ENCODE measurements at regions not wholly inside any gene's neighbourhood (a gene's known extent, or its start where the extent isn't known, plus 50 kb on each side); places are given as distances from the start of the nearest gene placed in this dataset.

DNA sequence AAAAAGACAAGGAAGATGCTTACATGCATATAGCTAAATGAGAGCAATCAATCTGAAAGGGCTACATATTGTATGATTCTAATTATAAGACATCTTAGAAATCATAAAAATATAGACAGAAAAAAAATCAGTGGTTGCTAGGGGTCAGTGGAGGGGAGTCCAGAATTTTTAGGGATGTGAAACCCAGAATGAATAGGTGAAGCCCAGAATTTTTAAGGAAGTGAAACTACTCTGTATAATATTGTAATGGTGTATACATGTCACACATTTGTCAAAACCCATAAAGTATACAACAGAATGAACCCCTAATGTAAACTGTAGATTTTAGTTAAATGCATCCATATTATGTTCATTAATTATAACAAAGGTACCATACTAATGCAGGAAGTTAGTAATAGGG, 713.2 kb downstream of the FLRT2 start:
- Histone ChIP-seq H3K36me3 (ENCODE audit: control insufficient read depth in 2 of 2, extremely low read depth in 1 of 2, insufficient read depth in 2 of 2, low read length in 2 of 2) (no peaks in the 10 kb centered on the region), H3K9ac (replicated peaks; ENCODE audit: extremely low read depth, insufficient read depth, low read length) (no peak overlapping the region), H4K20me1 (replicated peaks; ENCODE audit: control insufficient read depth, extremely low read depth, insufficient read depth, low read length) (no peaks in the 10 kb centered on the region), H3K4me2 (ENCODE audit: insufficient read depth, low read length) (no peak overlapping the region), H3K27ac (ENCODE audit: insufficient read depth, low read depth, low read length) (no peak overlapping the region), H2AFZ (ENCODE audit: low read depth, low read length) (no peak overlapping the region), H3K4me1 (ENCODE audit: control insufficient read depth, extremely low read depth, insufficient read depth, low read length) (no peaks in the 10 kb centered on the region), H3K79me2 (ENCODE audit: control insufficient read depth, insufficient read depth, low read length) (no peaks in the 10 kb centered on the region), H3K4me3 (replicated peaks in 1 of 3; ENCODE audit: insufficient read depth in 1 of 3, low read depth in 1 of 3, low read length in 3 of 3) (no peak overlapping the region), H3K9me3 (replicated peaks; ENCODE audit: control insufficient read depth, insufficient read depth, low read length) (peaks cover 5% of the 10 kb centered on the region), H3K9me1 (replicated peaks; ENCODE audit: control insufficient read depth, extremely low read depth, insufficient read depth, low read length) (no peaks in the 10 kb centered on the region), H3K27me3 (ENCODE audit: control insufficient read depth in 2 of 2, insufficient read depth in 2 of 2, low read length in 2 of 2) (no peaks in the 10 kb centered on the region)
- dilution Hi-C loops (cut with MboI; ENCODE audit: extremely low pct_ligation_motif_present, low sequenced_read_pairs) (no loop called here), intact Hi-C loops (cut with micrococcal nuclease) (no loop called here)
- FAIRE-seq (no peak), DNase-seq (ENCODE audit: low read depth, low spot score) (no peak)
- TF ChIP-seq, protein P1, sequence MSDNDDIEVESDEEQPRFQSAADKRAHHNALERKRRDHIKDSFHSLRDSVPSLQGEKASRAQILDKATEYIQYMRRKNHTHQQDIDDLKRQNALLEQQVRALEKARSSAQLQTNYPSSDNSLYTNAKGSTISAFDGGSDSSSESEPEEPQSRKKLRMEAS (IDR thresholded peaks at IDR 0.05; ENCODE audit: insufficient read depth, insufficient read length) = no peak
- TF ChIP-seq JUN (IDR thresholded peaks at IDR 0.05; ENCODE audit: borderline replicate concordance, insufficient read depth, insufficient read length, low read depth) (no peak), GATA2 (IDR thresholded peaks at IDR 0.05; ENCODE audit: insufficient read depth, insufficient read length, low read depth, low read length) (no peak), FOS (IDR thresholded peaks at IDR 0.05; ENCODE audit: borderline replicate concordance, insufficient read depth, low read length) (no peak), POLR2A (IDR thresholded peaks at IDR 0.05; ENCODE audit: low read depth, low read length) (no peak), EZH2 (IDR thresholded peaks at IDR 0.05; ENCODE audit: borderline replicate concordance, low read depth, low read length, severe bottlenecking) (no peak), POLR2AphosphoS5 (IDR thresholded peaks at IDR 0.05; ENCODE audit: insufficient read depth, low read depth, low read length) (no peak), MYC (IDR thresholded peaks at IDR 0.05; ENCODE audit: low read depth, low read length) (no peak), CTCF (IDR thresholded peaks at IDR 0.05; ENCODE audit: extremely low read depth in 1 of 2, insufficient read depth in 1 of 2, low read depth in 1 of 2, low read length in 2 of 2) (no peak)
- CTCF ChIA-PET = no interaction called here
- no TSS peak for BruUV-seq (replicated peaks)
- POLR2A ChIA-PET = no interaction called here
